OCI-LY1 (cell line): ENCODE measurements at regions not wholly inside any gene's neighbourhood (a gene's known extent, or its start where the extent isn't known, plus 50 kb on each side); places are given as distances from the start of the nearest gene placed in this dataset.

Source experiments
- H2AFZ ChIP-seq: fragments of 200-600 bp; sonication (generic), shearing (Covaris generic); 2 replicates; pipeline ENCODE4 v1.6.0; 2014; ENCODE audit warnings: antibody characterized with exemption, mild to moderate bottlenecking, low read length
- H3F3A ChIP-seq: fragments of 200-600 bp; sonication (generic), shearing (Covaris generic); 2 replicates; pipeline ENCODE4 v1.6.0; 2014; ENCODE audit warnings: mild to moderate bottlenecking, antibody characterized with exemption, low read length, moderate library complexity; ENCODE audit not compliant: insufficient read depth
- H3K27ac ChIP-seq: fragments of 200-600 bp; sonication (generic); 2 replicates; pipeline ENCODE4 v1.5.1; 2014; ENCODE audit warnings: low read length, mixed run types, mild to moderate bottlenecking, low read depth; ENCODE audit not compliant: poor library complexity, severe bottlenecking
- H3K27me3 ChIP-seq: fragments of 200-600 bp; sonication (generic); 2 replicates; pipeline ENCODE4 v1.6.0; 2014; ENCODE audit warnings: antibody characterized with exemption, mild to moderate bottlenecking, low read length, moderate library complexity; ENCODE audit not compliant: insufficient read depth
- H3K36me3 ChIP-seq: fragments of 200-600 bp; sonication (generic); 2 replicates; pipeline ENCODE4 v1.6.1; 2014; ENCODE audit warnings: mild to moderate bottlenecking, antibody characterized with exemption, low read length, moderate library complexity, mixed read lengths; ENCODE audit not compliant: insufficient read depth
- H3K4me1 ChIP-seq: fragments of 200-600 bp; sonication (generic); 2 replicates; pipeline ENCODE4 v1.5.1; 2014; ENCODE audit warnings: mild to moderate bottlenecking, low read length, moderate library complexity; ENCODE audit not compliant: insufficient read depth, severe bottlenecking
- H3K4me2 ChIP-seq: fragments of 200-600 bp; sonication (generic), shearing (Covaris generic); 2 replicates; pipeline ENCODE4 v1.6.1; 2014; ENCODE audit warnings: low read length
- H3K4me3 ChIP-seq: fragments of 200-600 bp; sonication (generic); 2 replicates; pipeline ENCODE4 v1.5.1; 2014; ENCODE audit warnings: low read length, low read depth, mild to moderate bottlenecking, mixed read lengths; ENCODE audit not compliant: poor library complexity, severe bottlenecking
- H3K79me2 ChIP-seq: fragments of 200-600 bp; shearing (Covaris generic); 2 replicates; pipeline ENCODE4 v1.6.1; 2016; ENCODE audit warnings: mixed run types, low read length, mixed read lengths; ENCODE audit not compliant: insufficient read depth
- H3K9ac ChIP-seq: fragments of 200-600 bp; sonication (generic), shearing (Covaris generic); 2 replicates; pipeline ENCODE4 v1.6.1; 2014; ENCODE audit warnings: mild to moderate bottlenecking, low read length, mixed read lengths
- H3K9me2 ChIP-seq: fragments of 200-600 bp; sonication (generic), shearing (Covaris generic); 2 replicates; pipeline ENCODE4 v1.6.1; 2014; ENCODE audit warnings: low read depth, mild to moderate bottlenecking, low read length, mixed read lengths
- H3K9me3 ChIP-seq: fragments of 200-600 bp; shearing (Covaris generic); 2 replicates; pipeline ENCODE4 v1.6.1; 2014; ENCODE audit warnings: low read length, mixed read lengths
- H4K20me1 ChIP-seq: fragments of 200-600 bp; sonication (generic), shearing (Covaris generic); 2 replicates; pipeline ENCODE4 v1.6.0; 2016; ENCODE audit warnings: mild to moderate bottlenecking, low read length; ENCODE audit not compliant: insufficient read depth
- EZH2 ChIP-seq: fragments of 200-600 bp; sonication (generic), shearing (Covaris generic); IDR thresholded peaks from 2 replicates; pipeline ENCODE4 v1.8.0; 2017; ENCODE audit warnings: borderline replicate concordance, mixed run types, mild to moderate bottlenecking, antibody characterized with exemption, low read length, moderate library complexity, mixed read lengths
- TF ChIP-seq, protein P1 (sequence below): fragments of 200-600 bp; sonication (generic), shearing (Covaris generic); IDR thresholded peaks from 2 replicates; pipeline ENCODE4 v1.5.1; 2017; ENCODE audit warnings: mild to moderate bottlenecking, antibody characterized with exemption, low read length, moderate library complexity, mixed read lengths

DNA sequence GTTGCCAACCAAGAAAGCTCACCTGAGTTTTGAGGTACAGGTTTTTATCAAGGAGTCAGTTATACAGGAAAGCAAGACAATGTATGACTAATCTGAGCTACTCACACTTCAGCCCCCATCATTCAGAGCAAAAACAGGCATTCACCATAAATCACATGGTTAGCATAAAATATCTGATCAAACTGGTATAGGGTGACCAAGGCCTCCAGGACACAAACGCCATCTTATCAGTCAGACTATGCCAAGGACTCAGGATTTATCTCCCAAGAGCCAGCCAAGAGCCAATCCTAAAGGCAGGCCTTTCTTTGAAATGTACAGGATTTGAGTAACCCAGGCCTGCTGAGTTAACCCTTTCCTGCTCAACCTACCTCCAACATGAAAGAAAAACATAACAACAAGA is 313.0 kb upstream of the NREP start:
- no peaks in the 10 kb centered on the region for H4K20me1 ChIP-seq
- no peak overlapping the region for H3K9ac ChIP-seq
- no peak overlapping the region for H3K4me3 ChIP-seq
- H3K4me2 ChIP-seq = no peak overlapping the region
- no peaks in the 10 kb centered on the region for H3K27me3 ChIP-seq
- no peaks in the 10 kb centered on the region for H3K9me2 ChIP-seq
- no peaks in the 10 kb centered on the region for H3K36me3 ChIP-seq
- no peak for TF ChIP-seq EZH2
- TF ChIP-seq, protein P1, sequence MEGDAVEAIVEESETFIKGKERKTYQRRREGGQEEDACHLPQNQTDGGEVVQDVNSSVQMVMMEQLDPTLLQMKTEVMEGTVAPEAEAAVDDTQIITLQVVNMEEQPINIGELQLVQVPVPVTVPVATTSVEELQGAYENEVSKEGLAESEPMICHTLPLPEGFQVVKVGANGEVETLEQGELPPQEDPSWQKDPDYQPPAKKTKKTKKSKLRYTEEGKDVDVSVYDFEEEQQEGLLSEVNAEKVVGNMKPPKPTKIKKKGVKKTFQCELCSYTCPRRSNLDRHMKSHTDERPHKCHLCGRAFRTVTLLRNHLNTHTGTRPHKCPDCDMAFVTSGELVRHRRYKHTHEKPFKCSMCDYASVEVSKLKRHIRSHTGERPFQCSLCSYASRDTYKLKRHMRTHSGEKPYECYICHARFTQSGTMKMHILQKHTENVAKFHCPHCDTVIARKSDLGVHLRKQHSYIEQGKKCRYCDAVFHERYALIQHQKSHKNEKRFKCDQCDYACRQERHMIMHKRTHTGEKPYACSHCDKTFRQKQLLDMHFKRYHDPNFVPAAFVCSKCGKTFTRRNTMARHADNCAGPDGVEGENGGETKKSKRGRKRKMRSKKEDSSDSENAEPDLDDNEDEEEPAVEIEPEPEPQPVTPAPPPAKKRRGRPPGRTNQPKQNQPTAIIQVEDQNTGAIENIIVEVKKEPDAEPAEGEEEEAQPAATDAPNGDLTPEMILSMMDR = no peak
- no peak overlapping the region for H2AFZ ChIP-seq
- no peak overlapping the region for H3K27ac ChIP-seq
- H3K79me2 ChIP-seq = no peaks in the 10 kb centered on the region
- no peaks in the 10 kb centered on the region for H3K4me1 ChIP-seq
- no peaks in the 10 kb centered on the region for H3F3A ChIP-seq
- H3K9me3 ChIP-seq = no peaks in the 10 kb centered on the region

DNA sequence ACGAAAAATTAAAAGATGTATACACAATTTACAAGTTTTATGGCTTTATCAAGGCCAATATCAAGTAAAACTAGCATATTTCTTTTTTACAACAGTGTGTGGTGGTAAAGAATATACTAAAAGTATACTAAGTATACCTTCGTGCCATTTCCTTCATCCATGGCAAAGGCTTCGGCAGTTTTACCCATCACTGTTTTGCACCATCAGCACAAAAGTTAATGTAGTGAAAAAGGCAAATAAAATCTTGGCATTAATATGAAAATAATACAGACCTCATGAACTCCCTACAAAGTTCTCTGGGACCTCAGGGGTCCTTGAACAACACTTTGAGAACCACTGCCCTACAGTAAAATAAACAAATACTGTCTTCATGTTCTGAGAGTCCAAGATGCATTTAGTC is 312.3 kb upstream of the NREP start:
- TF ChIP-seq, protein P1 = no peak
- no peak for TF ChIP-seq EZH2
- Histone ChIP-seq H3K9me3 (no peaks in the 10 kb centered on the region), H3F3A (no peaks in the 10 kb centered on the region), H2AFZ (no peak overlapping the region), H3K4me3 (no peak overlapping the region), H3K9ac (no peak overlapping the region), H3K4me1 (no peaks in the 10 kb centered on the region), H3K4me2 (no peak overlapping the region), H3K27ac (no peak overlapping the region), H3K9me2 (no peaks in the 10 kb centered on the region), H3K36me3 (no peaks in the 10 kb centered on the region), H4K20me1 (no peaks in the 10 kb centered on the region), H3K79me2 (no peaks in the 10 kb centered on the region), H3K27me3 (no peaks in the 10 kb centered on the region)

DNA sequence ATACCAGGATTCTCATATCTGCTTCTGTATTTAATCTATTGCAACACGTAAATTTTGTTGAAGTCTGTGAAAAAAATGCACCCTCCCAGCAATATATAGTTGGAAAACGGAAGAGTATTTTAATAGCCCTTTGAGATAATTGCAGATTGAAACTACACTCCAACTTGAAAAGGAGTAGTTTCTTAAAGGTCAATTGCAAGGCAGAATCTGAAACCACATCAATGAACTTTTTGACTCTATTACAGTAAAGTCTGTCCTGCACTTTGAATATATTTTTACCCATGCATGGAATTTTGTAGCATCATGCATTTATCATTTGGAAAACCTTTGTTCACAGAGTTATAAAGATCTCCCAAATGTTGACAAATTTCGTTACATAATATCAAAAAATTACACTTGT is 311.6 kb upstream of the NREP start:
- Histone ChIP-seq H4K20me1 (no peaks in the 10 kb centered on the region), H3K4me3 (no peak overlapping the region), H3K4me2 (no peak overlapping the region), H3K4me1 (no peaks in the 10 kb centered on the region), H3K27ac (no peak overlapping the region), H3K9ac (no peak overlapping the region), H3F3A (no peaks in the 10 kb centered on the region), H3K27me3 (no peaks in the 10 kb centered on the region), H3K79me2 (no peaks in the 10 kb centered on the region), H3K9me2 (no peaks in the 10 kb centered on the region), H3K9me3 (no peaks in the 10 kb centered on the region), H2AFZ (no peak overlapping the region), H3K36me3 (no peaks in the 10 kb centered on the region)
- TF ChIP-seq, protein P1 = no peak
- no peak for TF ChIP-seq EZH2
